ENCODE measurements at regions not wholly inside any gene's neighbourhood (a gene's known extent, or its start where the extent isn't known, plus 50 kb on each side); places are given as distances from the start of the nearest gene placed in this dataset.

GRCh38 chr1:2862814-2863647, 61.5 kb upstream of the TTC34 start:
- ATAC-seq (no peak), DNase-seq (ENCODE audit: low spot score in 2 of 2) (no peak)
- Mint-ChIP-seq H3K36me3 (peaks cover 0 to 5% of the 10 kb centered on the region in 2 donors), H3K27ac (no peak overlapping the region), H3K9me3 (peaks cover 0 to 5% of the 10 kb centered on the region in 2 donors)

- ATAC-seq (no peak), DNase-seq (ENCODE audit: low spot score in 2 of 2) (no peak)
- Mint-ChIP-seq H3K27ac (no peak overlapping the region), H3K9me3 (peaks cover 0 to 4% of the 10 kb centered on the region in 2 donors), H3K36me3 (peaks cover 0 to 4% of the 10 kb centered on the region in 2 donors)
Observed at GRCh38 chr1:2863648-2863963, 62.1 kb upstream of the TTC34 start.

- H3K27ac Mint-ChIP-seq = no peak overlapping the region
- DNase-seq (ENCODE audit: low spot score in 2 of 2) (no peak), ATAC-seq (no peak)
- H3K36me3 Mint-ChIP-seq = no peaks in the 10 kb centered on the region
- H3K9me3 Mint-ChIP-seq = no peaks in the 10 kb centered on the region
Observed at GRCh38 chr1:2864203-2864905, 62.9 kb upstream of the TTC34 start.

GRCh38 chr1:2865000-2865399, 63.5 kb upstream of the TTC34 start:
- H3K9me3 Mint-ChIP-seq = no peaks in the 10 kb centered on the region
- DNase-seq (ENCODE audit: low spot score in 2 of 2) = no peak
- no peak overlapping the region for H3K27ac Mint-ChIP-seq
- no peaks in the 10 kb centered on the region for H3K36me3 Mint-ChIP-seq
- no peak for ATAC-seq

- no peak for DNase-seq (ENCODE audit: low spot score in 2 of 2)
- H3K9me3 Mint-ChIP-seq = no peaks in the 10 kb centered on the region
- no peak for ATAC-seq
- H3K27ac Mint-ChIP-seq = no peak overlapping the region
- H3K36me3 Mint-ChIP-seq = no peaks in the 10 kb centered on the region
Observed at GRCh38 chr1:2865571-2866421, 64.3 kb upstream of the TTC34 start.

GRCh38 chr1:2866422-2867086, 65.1 kb upstream of the TTC34 start:
- Mint-ChIP-seq H3K27ac (no peak overlapping the region), H3K36me3 (peaks cover 3 to 4% of the 10 kb centered on the region in 2 donors), H3K9me3 (peaks cover 0 to 4% of the 10 kb centered on the region in 2 donors)
- ATAC-seq (no peak), DNase-seq (ENCODE audit: low spot score in 2 of 2) (no peak)

DNA sequence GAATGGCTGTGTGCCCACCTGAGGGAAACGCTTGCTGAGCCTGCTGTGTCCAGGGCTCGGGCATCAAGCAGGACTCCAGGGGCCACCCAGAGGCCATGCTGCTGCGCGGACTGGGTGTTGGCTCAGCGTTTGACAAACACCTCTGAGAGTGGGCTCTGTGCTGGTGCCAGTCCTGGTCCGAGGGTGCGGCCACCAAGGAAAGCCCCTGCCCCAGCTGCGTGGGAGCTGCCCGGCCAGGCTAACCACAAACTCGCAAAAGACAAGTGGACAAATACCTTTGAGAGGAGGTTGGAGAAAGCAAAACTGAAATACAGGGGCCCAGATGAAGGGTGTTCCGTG, 65.6 kb upstream of the TTC34 start:
- no peak for DNase-seq (ENCODE audit: low spot score in 2 of 2)
- H3K9me3 Mint-ChIP-seq = peaks cover 0 to 5% of the 10 kb centered on the region in 2 donors
- peak overlapping the region in 1 of 2 donors; percentile 13 for H3K27ac Mint-ChIP-seq
- H3K36me3 Mint-ChIP-seq = peaks cover 6 to 9% of the 10 kb centered on the region in 2 donors
- ATAC-seq = no peak

DNA sequence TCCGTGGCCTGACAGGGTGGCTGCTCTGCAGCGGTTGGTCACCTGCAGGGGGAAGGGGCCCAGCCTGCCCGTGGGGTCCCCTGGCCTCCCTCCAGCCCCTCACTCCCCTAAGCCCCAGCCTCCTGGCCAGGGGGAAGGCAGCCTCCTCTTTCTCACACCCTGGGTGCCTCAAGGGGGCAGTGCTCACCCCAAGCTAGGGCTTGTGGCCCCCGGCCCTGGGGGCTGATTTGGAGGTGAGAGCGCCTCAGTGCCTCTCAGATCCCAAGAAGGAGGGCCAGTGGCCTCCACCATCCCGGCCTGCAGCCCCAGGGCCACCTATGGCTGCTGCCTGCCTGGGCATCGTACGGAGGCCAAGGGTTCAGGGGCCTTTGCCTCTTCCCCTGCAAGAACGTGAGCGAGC, 66.4 kb upstream of the TTC34 start:
- H3K9me3 Mint-ChIP-seq = peaks cover 1 to 5% of the 10 kb centered on the region in 2 donors
- no peak for ATAC-seq
- no peak overlapping the region for H3K27ac Mint-ChIP-seq
- H3K36me3 Mint-ChIP-seq = peaks cover 13% of the 10 kb centered on the region in 2 donors
- DNase-seq (ENCODE audit: low spot score in 2 of 2) = no peak

GRCh38 chr1:2868571-2869195, 67.2 kb upstream of the TTC34 start:
- Mint-ChIP-seq H3K27ac (no peak overlapping the region), H3K36me3 (peaks cover 13 to 16% of the 10 kb centered on the region in 2 donors), H3K9me3 (peaks cover 5 to 8% of the 10 kb centered on the region in 2 donors)
- no peak for DNase-seq (ENCODE audit: low spot score in 2 of 2)
- ATAC-seq = no peak

GRCh38 chr1:2871246-2871815, 69.8 kb upstream of the TTC34 start:
- ATAC-seq (no peak), DNase-seq (ENCODE audit: low spot score in 2 of 2) (no peak)
- H3K9me3 Mint-ChIP-seq = peaks cover 5 to 8% of the 10 kb centered on the region in 2 donors
- peaks cover 13 to 16% of the 10 kb centered on the region in 2 donors for H3K36me3 Mint-ChIP-seq
- no peak overlapping the region for H3K27ac Mint-ChIP-seq

GRCh38 chr1:2874207-2874606, 72.7 kb upstream of the TTC34 start:
- DNase-seq (ENCODE audit: low spot score in 2 of 2) (no peak), ATAC-seq (no peak)
- no peak overlapping the region for H3K27ac Mint-ChIP-seq
- H3K9me3 Mint-ChIP-seq = peaks cover 5 to 8% of the 10 kb centered on the region in 2 donors
- H3K36me3 Mint-ChIP-seq = peaks cover 13 to 16% of the 10 kb centered on the region in 2 donors

GRCh38 chr1:2874607-2875480, 73.4 kb upstream of the TTC34 start:
- ATAC-seq (no peak), DNase-seq (ENCODE audit: low spot score in 2 of 2) (no peak)
- Mint-ChIP-seq H3K36me3 (peaks cover 13 to 16% of the 10 kb centered on the region in 2 donors), H3K9me3 (peaks cover 5 to 8% of the 10 kb centered on the region in 2 donors), H3K27ac (no peak overlapping the region)

- Mint-ChIP-seq H3K36me3 (peaks cover 13 to 16% of the 10 kb centered on the region in 2 donors), H3K27ac (no peak overlapping the region), H3K9me3 (peaks cover 5 to 8% of the 10 kb centered on the region in 2 donors)
- ATAC-seq (no peak), DNase-seq (ENCODE audit: low spot score in 2 of 2) (no peak)
Observed at GRCh38 chr1:2875707-2876561, 74.4 kb upstream of the TTC34 start.

DNA sequence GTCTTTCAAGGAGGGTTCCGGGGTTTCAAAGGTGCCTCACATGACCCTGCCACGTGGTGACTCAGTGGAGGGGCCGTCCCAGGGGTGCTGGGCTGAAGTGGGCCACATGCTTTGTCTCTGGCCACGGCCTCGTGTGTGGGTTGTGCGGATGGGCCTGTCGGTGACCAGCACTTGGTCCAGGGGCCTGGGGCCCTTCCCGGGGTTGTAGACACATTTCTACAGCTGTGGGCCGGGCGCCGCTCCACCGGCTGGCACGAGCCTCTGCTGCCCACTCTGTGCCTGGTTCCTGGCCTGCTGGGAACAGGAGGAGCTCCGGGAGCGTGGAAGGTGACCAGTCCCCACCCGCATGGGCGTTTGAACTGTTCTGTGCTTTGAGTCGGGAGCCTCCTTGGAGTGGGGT, 75.4 kb upstream of the TTC34 start:
- DNase-seq (ENCODE audit: low spot score in 2 of 2) = no peak
- peaks cover 6 to 11% of the 10 kb centered on the region in 2 donors for H3K36me3 Mint-ChIP-seq
- H3K9me3 Mint-ChIP-seq = peaks cover 0 to 8% of the 10 kb centered on the region in 2 donors
- no peak for ATAC-seq
- H3K27ac Mint-ChIP-seq = no peak overlapping the region
